Iris pigment epithelial cell (primary cell): ENCODE measurements at regions not wholly inside any gene's neighbourhood (a gene's known extent, or its start where the extent isn't known, plus 50 kb on each side); places are given as distances from the start of the nearest gene placed in this dataset.

Experiments used
- DNase-seq: peaks from one replicate; pipeline ENCODE4 v3.0.0-alpha.2; 2011; ENCODE audit warnings: low read depth

DNA sequence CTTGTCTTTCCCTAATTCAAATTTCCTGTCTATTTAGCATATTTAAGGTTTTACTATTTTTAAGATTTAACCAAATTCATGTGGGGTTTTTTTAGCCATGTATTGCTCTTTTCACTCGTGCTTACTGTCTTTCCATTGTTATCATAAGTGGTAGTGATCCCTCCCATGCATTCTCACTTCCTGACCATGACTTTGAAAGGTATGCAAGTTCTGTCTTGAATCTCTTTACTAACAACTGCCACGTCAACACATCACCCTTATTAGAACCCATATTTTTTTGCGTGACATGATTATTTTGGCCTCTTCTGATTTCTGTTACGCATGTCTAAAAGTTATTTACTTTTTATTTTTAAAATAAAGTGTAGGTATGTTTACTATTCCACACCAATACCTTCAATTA is 94.7 kb upstream of the CDH6 start:
- no peak for DNase-seq

GRCh38 chr5:31097851-31098250 is 95.6 kb upstream of the CDH6 start:
- no peak for DNase-seq

DNA sequence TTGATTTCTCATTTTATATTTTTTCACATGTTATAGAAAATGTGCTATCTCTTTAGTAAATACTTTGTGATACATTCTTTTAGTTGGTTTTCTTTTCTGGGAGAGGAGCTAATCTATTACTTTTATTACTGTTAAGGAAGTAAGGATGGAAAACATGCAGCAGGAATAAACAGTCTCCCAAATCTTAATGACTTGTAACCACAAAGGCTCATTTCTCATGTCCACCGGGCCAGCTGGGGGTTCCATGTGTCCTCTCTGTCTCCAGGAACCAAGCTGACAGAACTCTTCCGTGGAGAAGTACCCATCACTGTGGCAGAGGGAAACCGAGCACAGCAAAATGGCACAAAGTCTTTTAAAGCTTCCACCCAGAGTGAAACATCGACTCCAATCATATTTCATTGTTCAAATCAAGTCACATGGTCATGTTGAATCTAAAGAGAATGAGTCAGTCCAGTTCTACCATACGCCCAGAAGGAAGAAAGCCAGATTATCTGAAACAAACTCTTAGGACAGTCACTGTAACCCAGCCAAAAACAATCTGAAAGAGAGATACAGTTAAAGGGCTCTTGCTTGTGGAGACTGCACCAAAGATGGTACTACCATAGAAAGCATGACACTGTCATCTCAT is 97.1 kb upstream of the CDH6 start:
- DNase-seq, result peak; percentile 67

GRCh38 chr5:31095796-31096195 is 97.7 kb upstream of the CDH6 start:
- DNase-seq, result no peak

DNA sequence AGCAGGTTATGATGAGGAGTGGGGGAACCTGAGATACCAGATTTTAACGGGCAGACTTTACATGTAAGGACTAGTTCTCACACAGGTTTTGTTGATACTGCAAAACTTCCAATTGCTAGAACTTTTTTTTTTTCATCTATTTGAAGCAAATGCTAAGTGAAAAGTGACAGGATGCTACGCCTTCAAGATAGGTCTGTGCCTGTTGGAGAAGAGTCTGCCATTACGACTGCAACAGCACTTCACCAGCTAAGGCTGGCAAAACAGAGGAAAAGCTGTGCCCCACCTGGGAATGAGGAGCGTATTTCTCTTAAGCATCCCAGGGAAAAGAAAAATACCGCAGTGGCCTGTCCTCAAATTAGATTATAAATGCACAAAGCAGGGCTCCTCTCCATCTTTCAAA is 102.0 kb upstream of the CDH6 start:
- DNase-seq, result no peak

DNA sequence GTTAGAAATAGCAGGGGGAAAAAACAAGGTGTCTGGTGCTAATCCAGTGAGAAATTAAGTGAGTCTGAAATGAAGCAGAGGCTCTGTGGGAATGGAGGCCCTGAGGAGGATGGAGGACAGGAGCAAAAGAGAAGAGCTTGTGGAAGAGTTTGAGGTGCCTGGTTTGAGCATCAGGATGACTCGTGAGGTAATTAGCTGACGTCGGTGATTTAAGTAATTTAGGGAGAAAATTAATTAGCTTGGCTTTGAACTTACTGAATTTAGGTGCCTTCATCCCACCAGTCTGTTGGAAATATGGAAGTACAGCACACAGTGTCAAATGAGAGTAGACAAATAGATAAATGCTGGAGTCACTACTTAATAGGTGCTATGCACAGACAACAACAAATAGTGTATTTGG is 103.0 kb upstream of the CDH6 start:
- no peak for DNase-seq

DNA sequence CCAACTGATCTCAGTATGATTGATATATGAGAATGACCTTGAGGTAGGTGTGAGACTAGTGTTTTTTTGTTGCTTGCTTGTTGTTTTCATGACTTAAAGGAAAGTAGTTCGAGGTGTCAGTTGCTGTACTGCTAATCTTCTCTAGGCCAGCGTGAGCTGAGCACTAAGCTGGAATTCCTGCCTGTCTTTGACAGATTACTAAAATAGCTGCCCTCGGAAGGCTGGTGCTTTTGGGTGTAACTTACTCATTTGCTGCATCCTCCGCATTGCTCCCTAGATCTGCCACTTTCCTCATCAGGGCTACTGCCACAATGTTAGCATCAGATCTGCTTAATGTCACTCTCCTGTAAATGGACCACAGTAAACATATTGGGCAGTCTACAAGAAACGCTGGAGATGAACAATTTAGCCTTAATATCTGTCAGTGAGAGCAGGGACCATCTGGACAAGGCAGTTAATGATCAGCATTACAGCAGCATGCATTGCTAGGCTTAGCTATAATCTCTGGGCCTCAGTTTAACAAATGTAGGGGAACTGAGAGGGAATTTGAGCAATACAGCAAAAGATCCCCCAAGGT is 106.6 kb upstream of the CDH6 start:
- no peak for DNase-seq

DNA sequence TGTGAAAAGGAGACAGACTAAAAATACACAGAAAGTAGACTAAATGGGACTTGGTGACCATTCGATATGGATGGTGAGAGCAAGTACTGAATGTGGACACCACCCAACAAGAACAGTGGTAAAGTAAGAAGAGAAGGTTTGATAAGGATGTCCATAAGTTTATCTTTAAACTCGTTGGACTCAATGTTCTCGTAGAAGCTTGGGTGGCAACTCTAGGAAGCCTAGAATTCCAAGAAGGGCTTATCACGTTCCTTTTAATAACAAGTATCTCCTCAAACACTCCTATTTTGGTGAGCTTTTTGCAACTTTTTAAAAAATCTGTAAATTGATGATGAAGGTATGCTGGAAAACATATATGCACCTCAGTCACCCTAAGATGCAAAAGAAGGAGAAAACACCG is 108.6 kb upstream of the CDH6 start:
- DNase-seq, result no peak

GRCh38 chr5:31083364-31083763 is 110.1 kb upstream of the CDH6 start:
- DNase-seq, result no peak

DNA sequence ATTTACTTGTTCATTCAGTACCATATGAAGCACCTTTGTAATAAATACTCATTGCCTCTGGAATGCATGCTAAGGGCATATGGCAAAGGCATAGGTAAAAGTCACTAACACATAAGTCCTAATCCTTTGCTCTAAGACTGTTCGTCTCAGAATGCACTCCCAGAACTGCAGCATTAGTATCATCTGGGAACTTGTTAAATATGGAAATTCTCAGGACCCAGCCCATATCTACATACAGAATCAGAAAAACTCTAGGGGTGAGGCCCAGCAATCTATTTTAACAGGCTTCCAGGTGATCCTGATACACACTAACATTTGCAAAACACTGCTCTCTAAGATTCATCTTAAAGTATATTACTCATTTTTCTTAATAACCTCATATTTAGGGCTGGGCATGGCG is 113.8 kb upstream of the CDH6 start:
- no peak for DNase-seq

DNA sequence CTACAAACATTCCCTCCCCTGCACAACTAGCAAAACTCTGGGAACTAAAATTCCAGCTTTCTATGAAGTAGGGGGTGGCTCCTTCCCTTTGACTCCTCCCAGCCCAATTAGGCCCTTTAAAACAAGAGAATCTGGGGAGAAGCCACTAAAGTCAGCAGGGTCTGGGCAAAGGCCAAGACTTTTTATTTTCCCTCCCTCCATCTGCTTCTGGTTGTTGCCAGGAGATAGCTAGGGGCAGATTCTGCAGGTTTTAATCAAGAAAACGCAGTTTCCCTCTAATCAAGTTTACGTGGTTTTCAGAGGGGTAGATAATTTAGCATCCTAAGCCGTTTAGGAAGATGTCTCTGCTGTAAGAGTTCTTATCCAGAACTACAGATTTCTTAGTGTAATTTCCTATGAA is 114.5 kb upstream of the CDH6 start:
- DNase-seq, result no peak

GRCh38 chr5:31075981-31076380 is 117.5 kb upstream of the CDH6 start:
- DNase-seq, result no peak

GRCh38 chr5:31068287-31068686 is 125.2 kb upstream of the CDH6 start:
- no peak for DNase-seq

GRCh38 chr5:31066655-31067328 is 126.7 kb upstream of the CDH6 start:
- peak; percentile 62 for DNase-seq

DNA sequence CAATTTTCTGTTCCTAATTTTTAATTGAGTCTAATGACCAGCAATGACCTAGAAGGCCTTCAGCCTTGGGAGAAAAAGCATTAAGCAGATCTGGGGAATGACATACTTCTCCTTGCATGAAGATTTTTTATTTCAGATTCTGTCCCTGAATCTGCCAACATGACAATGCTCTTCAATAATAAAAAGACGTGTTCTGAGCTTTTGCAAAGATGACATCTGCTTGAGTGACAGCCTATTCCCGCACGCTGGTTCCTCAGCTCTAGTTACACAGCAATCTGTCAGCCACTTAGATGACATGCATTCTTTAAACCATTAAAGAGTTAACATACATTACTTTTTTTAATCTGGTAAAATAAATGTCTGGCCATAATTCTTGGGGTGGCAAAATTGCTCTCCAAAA is 129.3 kb upstream of the CDH6 start:
- DNase-seq, result no peak

DNA sequence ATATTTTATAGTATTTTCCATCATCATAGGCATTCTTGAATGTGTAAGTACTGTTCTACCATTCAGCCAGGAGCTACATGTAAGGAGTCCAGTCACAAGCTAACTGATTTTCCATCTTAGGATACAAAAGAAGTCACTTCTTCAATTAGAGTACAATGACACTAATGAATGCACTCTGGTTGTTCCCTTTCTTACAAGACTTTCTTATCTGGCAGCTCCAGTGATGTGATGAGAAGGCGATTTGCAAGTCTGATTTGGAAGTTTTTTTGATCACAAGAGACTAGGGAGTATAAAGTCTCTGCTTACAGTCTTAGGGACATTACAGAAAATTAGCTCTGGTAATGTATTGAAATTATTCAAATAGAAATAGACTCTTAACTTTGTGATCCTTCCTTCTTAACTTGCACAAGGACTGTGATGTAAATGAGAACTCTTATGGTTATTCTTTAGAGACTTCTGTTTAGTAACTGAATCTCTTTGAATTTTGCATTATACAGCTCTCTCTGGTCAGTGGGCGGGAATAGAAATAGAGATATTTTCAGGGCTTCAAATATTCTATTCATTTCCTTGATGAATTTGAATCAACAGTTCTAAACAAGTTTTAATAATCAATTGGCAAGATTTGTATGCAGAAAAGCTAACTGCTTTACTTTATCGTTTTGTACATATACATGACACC is 130.4 kb upstream of the CDH6 start:
- no peak for DNase-seq

DNA sequence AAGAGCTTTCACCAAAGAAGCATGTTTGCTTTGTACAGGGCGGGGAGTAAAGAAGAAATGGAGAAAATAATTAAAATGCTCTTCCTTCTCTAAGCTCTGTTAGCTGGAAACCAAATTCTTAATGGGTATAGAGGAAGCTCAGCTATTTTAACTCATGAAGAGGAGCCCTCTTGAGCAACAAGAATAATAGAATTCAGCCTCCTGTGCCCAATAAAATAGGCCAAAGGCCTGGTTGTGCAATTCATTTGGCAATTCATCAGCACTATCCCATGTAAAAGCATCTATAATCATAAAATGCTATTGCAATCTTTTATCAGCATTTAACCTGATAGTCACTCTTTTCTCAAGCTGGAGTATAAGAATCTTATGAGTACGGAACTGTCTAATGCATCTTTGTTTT is 133.6 kb upstream of the CDH6 start:
- peak; percentile 32 for DNase-seq

DNA sequence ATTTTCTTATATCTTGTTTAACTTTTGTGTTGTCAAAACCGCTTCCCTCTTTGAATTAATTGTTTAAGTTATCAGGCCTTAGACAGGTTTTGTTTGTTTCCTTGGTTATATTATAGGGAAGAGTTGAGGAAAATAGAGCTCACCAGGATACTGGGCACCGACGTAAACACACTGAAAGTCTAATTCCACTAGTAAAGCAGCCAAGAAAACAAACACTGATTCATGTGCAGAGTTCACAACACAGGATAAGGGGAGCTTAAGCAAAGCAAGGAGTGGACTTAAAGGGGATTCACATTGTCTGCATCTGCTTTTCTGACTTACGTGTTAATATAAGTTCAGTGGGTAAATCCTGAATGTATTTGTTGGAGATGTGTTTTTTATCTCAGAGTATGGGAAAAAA is 139.0 kb upstream of the CDH6 start:
- DNase-seq, result peak; percentile 39

- DNase-seq, result no peak
These were observed 140.4 kb upstream of the CDH6 start for GRCh38 chr5:31052937-31053658.

- DNase-seq, result no peak
These were observed 142.2 kb upstream of the CDH6 start for GRCh38 chr5:31051316-31051715.

GRCh38 chr5:31049936-31050704 is 143.4 kb upstream of the CDH6 start:
- peak; percentile 39 for DNase-seq

- DNase-seq, result no peak
These were observed 144.0 kb upstream of the CDH6 start for GRCh38 chr5:31049461-31049860.
